ENCODE measurements at regions not wholly inside any gene's neighbourhood (a gene's known extent, or its start where the extent isn't known, plus 50 kb on each side); places are given as distances from the start of the nearest gene placed in this dataset.

DNA sequence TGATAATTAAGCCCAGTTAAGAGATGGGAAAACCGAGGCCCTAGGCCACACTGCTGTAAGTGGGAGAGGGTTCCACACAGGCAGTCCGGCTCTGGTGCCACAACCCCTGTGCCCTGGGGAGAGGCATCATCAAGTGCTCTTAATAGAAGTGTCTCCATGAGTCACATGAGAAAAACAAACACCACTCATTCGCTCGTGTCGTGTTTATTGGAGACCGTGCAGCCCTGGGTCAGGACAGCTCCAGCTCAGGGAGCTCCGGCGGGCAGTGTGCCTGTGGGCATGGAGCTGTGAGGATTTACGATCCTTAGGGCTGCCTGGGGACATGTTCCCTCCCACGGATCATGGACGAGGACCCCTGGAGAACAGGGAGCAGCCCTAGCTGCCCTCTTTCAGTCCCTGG, 658.5 kb downstream of the AJAP1 start:
- Mint-ChIP-seq H3K27me3 (peaks cover 0 to 7% of the 10 kb centered on the region in 2 donors), H3K4me1 (no peaks in the 10 kb centered on the region), H3K4me3 (no peak overlapping the region), H3K9me3 (no peaks in the 10 kb centered on the region), H3K36me3 (no peaks in the 10 kb centered on the region), H3K27ac (no peak overlapping the region)
- ATAC-seq (replicated peaks) (no peak), DNase-seq (no peak)

DNA sequence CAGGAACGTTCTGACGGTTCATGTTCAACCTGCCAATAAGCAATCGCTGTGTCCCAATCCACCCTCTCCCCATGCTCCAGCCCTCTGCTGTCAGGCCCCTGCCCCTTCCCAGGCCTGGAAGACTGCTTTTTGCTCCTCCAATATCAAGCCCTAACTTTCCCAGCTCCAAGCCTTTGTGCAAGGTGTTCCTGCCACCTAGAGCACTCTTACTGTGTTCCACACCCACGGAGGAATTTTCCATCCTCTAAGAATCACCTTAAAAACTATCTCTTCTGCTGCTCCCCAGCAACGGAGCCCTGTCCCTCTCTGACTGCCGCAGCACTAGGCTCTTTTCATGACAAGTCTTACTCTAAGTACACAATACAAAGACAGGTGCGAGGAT, 657.9 kb downstream of the AJAP1 start:
- Mint-ChIP-seq H3K27ac (no peak overlapping the region), H3K27me3 (peaks cover 0 to 7% of the 10 kb centered on the region in 2 donors), H3K36me3 (no peaks in the 10 kb centered on the region), H3K9me3 (no peaks in the 10 kb centered on the region), H3K4me3 (no peak overlapping the region), H3K4me1 (no peaks in the 10 kb centered on the region)
- DNase-seq (no peak), ATAC-seq (replicated peaks) (no peak)

DNA sequence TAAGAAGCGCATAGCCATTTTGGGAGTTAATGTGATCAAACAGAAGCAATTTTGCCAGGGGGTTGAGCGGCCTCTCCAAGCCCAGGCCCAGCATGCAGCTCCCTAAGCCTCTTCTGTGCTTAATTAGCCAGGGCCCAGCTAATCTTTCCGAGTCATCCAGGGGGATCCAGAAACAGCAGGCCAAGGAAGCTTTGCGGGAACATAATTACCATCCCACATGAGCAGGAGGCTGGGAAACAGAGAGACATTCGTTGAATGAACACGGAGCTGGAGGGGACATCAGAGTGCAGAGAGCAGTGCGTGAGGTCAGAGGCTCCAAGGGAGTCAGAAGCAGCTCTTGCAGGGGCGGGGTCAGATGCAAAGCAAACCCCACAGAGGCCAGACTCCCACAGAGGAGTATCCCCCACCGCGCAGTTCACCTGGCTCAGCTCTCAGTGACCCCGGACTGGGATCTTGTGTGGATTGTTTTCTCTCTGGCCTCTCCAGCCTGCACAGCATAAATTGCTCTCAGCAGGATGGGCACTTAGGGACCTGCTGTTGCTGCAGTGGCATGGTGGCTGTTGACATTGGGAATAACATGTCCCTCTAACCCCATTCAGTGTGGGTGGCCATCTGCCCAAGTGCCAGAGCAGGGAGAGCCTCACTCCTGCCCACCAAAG, 657.4 kb downstream of the AJAP1 start:
- no peaks in the 10 kb centered on the region for H3K9me3 Mint-ChIP-seq
- DNase-seq (no peak), ATAC-seq (replicated peaks) (no peak)
- no peaks in the 10 kb centered on the region for H3K36me3 Mint-ChIP-seq
- no peaks in the 10 kb centered on the region for H3K4me1 Mint-ChIP-seq
- peaks cover 0 to 7% of the 10 kb centered on the region in 2 donors for H3K27me3 Mint-ChIP-seq
- H3K27ac Mint-ChIP-seq = no peak overlapping the region
- no peak overlapping the region for H3K4me3 Mint-ChIP-seq

DNA sequence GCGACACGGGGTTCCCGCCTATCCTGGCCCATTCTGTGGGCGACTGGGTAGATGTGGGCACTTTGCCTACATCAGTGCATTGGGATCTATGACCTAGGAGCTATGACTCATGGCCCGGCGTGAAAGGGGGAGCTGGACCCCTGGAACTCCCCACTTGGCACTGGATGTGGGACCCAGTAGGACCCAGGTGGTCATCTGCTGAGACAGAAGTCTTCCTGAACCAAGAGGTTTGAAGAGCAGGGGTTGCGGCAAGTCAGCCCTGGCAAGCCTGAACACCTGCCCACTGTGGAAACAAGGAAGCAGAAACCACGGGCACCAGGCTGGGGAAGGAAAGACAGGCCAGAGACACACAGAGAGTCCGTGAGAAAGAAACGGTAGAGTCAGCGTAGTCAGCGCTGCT, 656.7 kb downstream of the AJAP1 start:
- peaks cover 0 to 7% of the 10 kb centered on the region in 2 donors for H3K27me3 Mint-ChIP-seq
- H3K9me3 Mint-ChIP-seq = no peaks in the 10 kb centered on the region
- H3K27ac Mint-ChIP-seq = no peak overlapping the region
- ATAC-seq (replicated peaks) (no peak), DNase-seq (no peak)
- H3K36me3 Mint-ChIP-seq = no peaks in the 10 kb centered on the region
- H3K4me1 Mint-ChIP-seq = no peaks in the 10 kb centered on the region
- H3K4me3 Mint-ChIP-seq = no peak overlapping the region

- Mint-ChIP-seq H3K27ac (no peak overlapping the region), H3K36me3 (no peaks in the 10 kb centered on the region), H3K4me3 (no peak overlapping the region), H3K27me3 (peaks cover 0 to 3% of the 10 kb centered on the region in 2 donors), H3K9me3 (no peaks in the 10 kb centered on the region), H3K4me1 (no peaks in the 10 kb centered on the region)
- DNase-seq = no peak
- no peak for ATAC-seq (replicated peaks)
Measured at GRCh38 chr1:5308249-5308648, 653.8 kb downstream of the AJAP1 start.

GRCh38 chr1:5304702-5305101, 650.3 kb downstream of the AJAP1 start:
- H3K27ac Mint-ChIP-seq = no peak overlapping the region
- H3K27me3 Mint-ChIP-seq = no peaks in the 10 kb centered on the region
- no peak overlapping the region for H3K4me3 Mint-ChIP-seq
- no peak for ATAC-seq (replicated peaks)
- no peak for DNase-seq
- H3K9me3 Mint-ChIP-seq = peaks cover 0 to 3% of the 10 kb centered on the region in 2 donors
- H3K36me3 Mint-ChIP-seq = no peaks in the 10 kb centered on the region
- H3K4me1 Mint-ChIP-seq = no peaks in the 10 kb centered on the region

GRCh38 chr1:5298376-5298775, 644.0 kb downstream of the AJAP1 start:
- ATAC-seq (replicated peaks) (no peak), DNase-seq (no peak)
- Mint-ChIP-seq H3K4me3 (no peak overlapping the region), H3K27ac (no peak overlapping the region), H3K36me3 (no peaks in the 10 kb centered on the region), H3K4me1 (no peaks in the 10 kb centered on the region), H3K27me3 (no peaks in the 10 kb centered on the region), H3K9me3 (peaks cover 0 to 3% of the 10 kb centered on the region in 2 donors)

GRCh38 chr1:5297886-5298239, 643.5 kb downstream of the AJAP1 start:
- no peak for DNase-seq
- Mint-ChIP-seq H3K27me3 (no peaks in the 10 kb centered on the region), H3K36me3 (no peaks in the 10 kb centered on the region), H3K9me3 (peaks cover 0 to 3% of the 10 kb centered on the region in 2 donors), H3K4me1 (no peaks in the 10 kb centered on the region), H3K27ac (no peak overlapping the region), H3K4me3 (no peak overlapping the region)
- no peak for ATAC-seq (replicated peaks)

GRCh38 chr1:5297180-5297885, 642.9 kb downstream of the AJAP1 start:
- Mint-ChIP-seq H3K36me3 (no peaks in the 10 kb centered on the region), H3K27me3 (no peaks in the 10 kb centered on the region), H3K4me3 (no peak overlapping the region), H3K27ac (no peak overlapping the region), H3K9me3 (peaks cover 0 to 3% of the 10 kb centered on the region in 2 donors), H3K4me1 (no peaks in the 10 kb centered on the region)
- ATAC-seq (replicated peaks) (no peak), DNase-seq (no peak)

- Mint-ChIP-seq H3K9me3 (peaks cover 0 to 3% of the 10 kb centered on the region in 2 donors), H3K4me1 (no peaks in the 10 kb centered on the region), H3K27ac (no peak overlapping the region), H3K36me3 (no peaks in the 10 kb centered on the region), H3K4me3 (no peak overlapping the region), H3K27me3 (no peaks in the 10 kb centered on the region)
- DNase-seq (no peak), ATAC-seq (replicated peaks) (no peak)
Measured at GRCh38 chr1:5296557-5297179, 642.3 kb downstream of the AJAP1 start.

DNA sequence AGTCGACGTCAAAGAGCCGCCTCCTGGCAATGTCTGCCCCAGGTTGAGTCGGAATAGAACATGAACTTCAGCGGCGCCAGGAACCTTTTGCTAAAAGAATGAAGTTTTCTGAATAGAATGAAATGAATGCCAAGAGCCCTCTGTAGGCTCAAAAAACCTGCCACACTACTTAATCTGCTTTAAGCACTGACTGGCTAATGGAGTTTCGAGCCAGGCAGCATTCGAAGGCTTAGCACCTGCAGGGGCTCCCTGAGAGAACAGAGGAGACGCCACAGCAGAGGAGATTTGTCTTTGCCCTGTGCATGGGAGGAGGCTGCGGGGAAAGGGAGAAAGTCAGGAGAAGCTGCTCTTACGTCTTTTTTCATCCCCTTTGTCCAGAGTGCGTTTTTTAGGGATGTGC, 641.7 kb downstream of the AJAP1 start:
- H3K36me3 Mint-ChIP-seq = no peaks in the 10 kb centered on the region
- H3K9me3 Mint-ChIP-seq = peaks cover 0 to 3% of the 10 kb centered on the region in 2 donors
- H3K4me1 Mint-ChIP-seq = no peaks in the 10 kb centered on the region
- H3K27me3 Mint-ChIP-seq = no peaks in the 10 kb centered on the region
- no peak for ATAC-seq (replicated peaks)
- H3K27ac Mint-ChIP-seq = no peak overlapping the region
- no peak for DNase-seq
- H3K4me3 Mint-ChIP-seq = no peak overlapping the region

- no peak overlapping the region for H3K27ac Mint-ChIP-seq
Measured at GRCh38 chr1:5291889-5292288, 637.5 kb downstream of the AJAP1 start.

DNA sequence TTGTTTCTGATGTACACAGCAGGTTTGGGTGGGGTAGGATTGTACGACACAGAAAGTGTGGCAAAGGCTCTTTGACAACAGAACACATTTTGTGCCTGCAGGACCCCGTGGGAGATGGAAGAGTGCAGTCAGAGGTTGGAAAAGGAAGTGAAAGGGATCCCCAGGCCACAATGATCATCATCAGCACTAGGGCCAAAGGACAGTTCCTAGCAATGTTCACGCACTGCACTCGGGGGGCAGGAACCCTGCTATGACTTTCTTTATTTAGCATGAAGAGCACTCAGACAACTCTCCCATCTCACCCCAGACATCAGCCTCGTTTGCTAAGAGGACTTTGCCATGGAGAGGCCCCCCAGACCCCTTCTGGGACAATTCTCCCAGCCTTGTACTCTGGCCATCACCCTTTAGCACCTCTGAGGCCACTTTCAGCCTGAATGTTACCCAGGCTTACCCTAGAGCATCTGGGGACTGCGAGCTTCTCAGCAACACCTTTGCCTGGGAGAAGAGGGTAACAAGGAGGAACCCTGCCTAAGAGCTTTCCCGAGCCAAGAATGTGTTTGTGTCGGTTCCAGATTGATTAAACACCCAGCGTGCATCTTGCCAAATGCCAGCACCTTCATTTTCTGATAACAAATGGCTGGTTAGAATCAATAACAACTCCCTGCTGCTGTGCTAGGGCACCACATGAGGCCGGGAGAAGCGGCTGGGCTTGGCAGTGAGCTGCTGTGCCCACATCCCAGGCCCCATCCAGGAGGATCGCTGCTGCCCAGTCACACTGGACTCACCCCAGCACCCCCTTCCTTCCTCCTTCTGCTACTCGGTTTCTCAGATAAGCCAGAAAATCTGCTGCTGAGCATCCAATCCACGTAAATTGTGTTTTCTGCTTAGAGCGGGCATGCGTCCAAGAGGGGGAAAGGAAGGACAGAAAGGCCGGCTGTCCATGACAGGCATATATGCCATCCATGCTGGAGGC, 633.1 kb downstream of the AJAP1 start:
- Mint-ChIP-seq H3K4me1 (no peaks in the 10 kb centered on the region), H3K27me3 (peaks cover 0 to 12% of the 10 kb centered on the region in 2 donors), H3K4me3 (no peak overlapping the region), H3K27ac (no peak overlapping the region), H3K9me3 (peaks cover 0 to 4% of the 10 kb centered on the region in 2 donors), H3K36me3 (no peaks in the 10 kb centered on the region)
- ATAC-seq (replicated peaks) (no peak), DNase-seq (no peak)

More at GRCh38 chr1:5291889-5292288, 637.5 kb downstream of the AJAP1 start:
- Mint-ChIP-seq H3K27me3 (no peaks in the 10 kb centered on the region), H3K36me3 (no peaks in the 10 kb centered on the region), H3K4me1 (no peaks in the 10 kb centered on the region), H3K9me3 (no peaks in the 10 kb centered on the region), H3K4me3 (no peak overlapping the region)
- DNase-seq (no peak), ATAC-seq (replicated peaks) (no peak)

DNA sequence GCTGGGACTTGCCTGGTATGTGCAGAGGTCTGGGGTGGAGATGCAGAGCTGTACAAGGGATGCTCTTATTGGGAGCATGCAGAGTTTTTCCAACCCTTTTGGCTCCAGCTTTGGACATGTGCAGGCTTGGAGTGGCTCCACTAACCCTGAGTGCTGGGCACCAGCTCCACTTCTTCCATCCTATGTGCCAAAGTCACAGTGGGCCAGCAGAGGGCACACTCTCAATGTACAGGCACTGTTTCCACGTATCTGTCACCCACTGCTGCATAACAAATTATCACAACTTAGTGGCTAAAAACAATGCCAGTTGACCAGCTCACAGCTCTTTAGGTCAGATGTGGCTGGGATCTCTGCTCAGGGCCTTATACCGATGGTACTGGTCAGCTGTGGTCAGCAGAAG, 631.8 kb downstream of the AJAP1 start:
- H3K9me3 Mint-ChIP-seq = peaks cover 0 to 4% of the 10 kb centered on the region in 2 donors
- H3K4me1 Mint-ChIP-seq = no peaks in the 10 kb centered on the region
- no peaks in the 10 kb centered on the region for H3K36me3 Mint-ChIP-seq
- no peak overlapping the region for H3K4me3 Mint-ChIP-seq
- DNase-seq = no peak
- H3K27me3 Mint-ChIP-seq = peaks cover 0 to 17% of the 10 kb centered on the region in 2 donors
- peak in 1 of 2 donors; percentile 43 for ATAC-seq (replicated peaks)
- no peak overlapping the region for H3K27ac Mint-ChIP-seq

Measured in stimulated activated naive B cell treated with anti-CD40 and anti-IgM and Interleukin-4, amounts not matched to agents 10 μg/mL and 1 μg/mL and 100 μg/mL, for 72 hours (primary cell).